CD14-positive monocyte (primary cell): ENCODE measurements at regions not wholly inside any gene's neighbourhood (a gene's known extent, or its start where the extent isn't known, plus 50 kb on each side); places are given as distances from the start of the nearest gene placed in this dataset.
A peak's percentile ranks its signal among the peaks of the same experiment; 100 is the strongest.

ENCODE experiments used
- DNase-seq, 3 donors: peaks; one replicate each; pipeline ENCODE4 v3.0.0-alpha.2; 2011 to 2022
- H2AFZ ChIP-seq: 2 replicates; pipeline ENCODE4 v1.6.0; 2012; ENCODE audit warnings: mild to moderate bottlenecking, low read depth, low read length, inconsistent platforms; ENCODE audit not compliant: insufficient read depth, poor library complexity, severe bottlenecking
- H3K27ac ChIP-seq, 2 donors: 1 replicate in 1 of 2; 2 replicates in 1 of 2; pipeline ENCODE4 v1.5.1; 2012 to 2013; ENCODE audit warnings: low read length in 2 of 2, control low read depth in 1 of 2, inconsistent platforms in 1 of 2, low read depth in 1 of 2, mild to moderate bottlenecking in 1 of 2
- H3K27me3 ChIP-seq, 2 donors: one replicate each; pipeline versions ENCODE4 v1.6.0 to v1.6.1; 2011 to 2013; ENCODE audit warnings: low read length in 2 of 2; ENCODE audit not compliant: control insufficient read depth in 2 of 2, insufficient read depth in 2 of 2
- H3K36me3 ChIP-seq, 2 donors: replicated peaks in 1 of 2; 1 replicate in 1 of 2; 2 replicates in 1 of 2; pipeline versions ENCODE4 v1.5.1 to v1.6.1; 2012 to 2013; ENCODE audit warnings: low read length in 2 of 2, control low read depth in 1 of 2, inconsistent platforms in 1 of 2, mild to moderate bottlenecking in 1 of 2; ENCODE audit not compliant: insufficient read depth in 2 of 2, control insufficient read depth in 1 of 2
- H3K4me1 ChIP-seq, 2 donors: 1 replicate in 1 of 2; 2 replicates in 1 of 2; pipeline versions ENCODE4 v1.5.1 to v1.6.1; 2012 to 2013; ENCODE audit warnings: low read length in 2 of 2, control low read depth in 1 of 2, inconsistent platforms in 1 of 2, mild to moderate bottlenecking in 1 of 2, moderate library complexity in 1 of 2; ENCODE audit not compliant: insufficient read depth in 2 of 2, control insufficient read depth in 1 of 2
- H3K4me2 ChIP-seq: replicated peaks from 2 replicates; pipeline ENCODE3; 2012; ENCODE audit warnings: low read length, moderate library complexity, mild to moderate bottlenecking; ENCODE audit not compliant: poor library complexity, severe bottlenecking; ENCODE audit errors: extremely low read depth
- H3K4me3 ChIP-seq, 3 experiments: fragments of 200-600 bp in 1 of 3; sonication (generic) in 1 of 3; replicated peaks in 1 of 3; 1 replicate in 2 of 3; 2 replicates in 1 of 3; pipeline ENCODE4 v1.5.1; 2011 to 2013; ENCODE audit warnings: low read length in 3 of 3, mild to moderate bottlenecking in 3 of 3, control low read depth in 2 of 3, low read depth in 2 of 3, inconsistent platforms in 1 of 3, moderate library complexity in 1 of 3
- H3K79me2 ChIP-seq: 2 replicates; pipeline ENCODE4 v1.6.0; 2012; ENCODE audit warnings: mild to moderate bottlenecking, control low read depth, inconsistent platforms, low read length, moderate library complexity; ENCODE audit not compliant: insufficient read depth
- H3K9ac ChIP-seq: 2 replicates; pipeline ENCODE4 v1.6.0; 2017; ENCODE audit warnings: low read length, mild to moderate bottlenecking; ENCODE audit not compliant: insufficient read depth, poor library complexity, severe bottlenecking
- H3K9me3 ChIP-seq, 2 donors: replicated peaks in 1 of 2; 1 replicate in 1 of 2; 2 replicates in 1 of 2; pipeline versions ENCODE4 v1.5.1 to v1.6.1; 2012 to 2013; ENCODE audit warnings: low read length in 2 of 2, control low read depth in 1 of 2; ENCODE audit not compliant: control insufficient read depth in 1 of 2, insufficient read depth in 1 of 2
- H4K20me1 ChIP-seq: 2 replicates; pipeline ENCODE4 v1.6.0; 2012; ENCODE audit warnings: mild to moderate bottlenecking, low read length, control low read depth, moderate library complexity; ENCODE audit not compliant: insufficient read depth
- H3K27ac Mint-ChIP-seq, 7 donors: one replicate each; pipeline ENCODE4 v1.8.0; 2020; ENCODE audit warnings: mild to moderate bottlenecking in 7 of 7, mixed read lengths in 7 of 7, moderate library complexity in 6 of 7, inconsistent platforms in 2 of 7
- H3K27me3 Mint-ChIP-seq, 3 donors: one replicate each; pipeline ENCODE4 v1.8.0; 2021 to 2022; ENCODE audit warnings: low read depth in 3 of 3, mild to moderate bottlenecking in 3 of 3, mixed read lengths in 3 of 3, moderate library complexity in 3 of 3, inconsistent platforms in 1 of 3
- H3K36me3 Mint-ChIP-seq, 2 donors: one replicate each; pipeline ENCODE4 v1.8.0; 2020; ENCODE audit warnings: mixed read lengths in 2 of 2, inconsistent platforms in 1 of 2, mild to moderate bottlenecking in 1 of 2
- H3K4me1 Mint-ChIP-seq: one replicate; pipeline ENCODE4 v1.8.0; 2020; ENCODE audit warnings: mild to moderate bottlenecking, mixed read lengths
- H3K4me3 Mint-ChIP-seq, 2 donors: one replicate each; pipeline ENCODE4 v1.8.0; 2020; ENCODE audit warnings: mild to moderate bottlenecking in 2 of 2, mixed read lengths in 2 of 2, moderate library complexity in 1 of 2
- H3K9me3 Mint-ChIP-seq, 7 donors: one replicate each; pipeline ENCODE4 v1.8.0; 2020 to 2022; ENCODE audit warnings: mixed read lengths in 7 of 7, mild to moderate bottlenecking in 6 of 7, moderate library complexity in 6 of 7, inconsistent platforms in 2 of 7
- CTCF ChIP-seq: fragments of 200-600 bp; IDR thresholded peaks from one replicate; pipeline ENCODE4 v1.8.0; 2022; ENCODE audit warnings: antibody characterized with exemption, mild to moderate bottlenecking
- WGBS: methylation state at CpG from one replicate; pipeline ENCODE4 v1.1.5; 2013; ENCODE audit warnings: missing lambda C conversion rate; ENCODE audit not compliant: insufficient coverage; 5-methylcytosine and 5-hydroxymethylcytosine counted together
- intact Hi-C, 2 donors: fragments of 100-400 bp; cut with micrococcal nuclease; formaldehyde crosslinking; loops; one replicate each; pipeline versions ENCODE4 v1.15.0 to v1.15.1; 2023

- TF ChIP-seq CTCF, result no peak
- Mint-ChIP-seq H3K9me3 (peaks cover 0 to 7% (median 4%) of the 10 kb centered on the region in 7 donors), H3K4me1 (no peaks in the 10 kb centered on the region), H3K36me3 (no peaks in the 10 kb centered on the region), H3K27ac (no peak overlapping the region), H3K4me3 (no peak overlapping the region), H3K27me3 (peaks cover 0 to 2% (median 0%) of the 10 kb centered on the region in 3 donors)
- Histone ChIP-seq H3K79me2 (no peaks in the 10 kb centered on the region), H3K4me2 (no peak overlapping the region), H3K36me3 (no peaks in the 10 kb centered on the region), H3K27ac (no peak overlapping the region), H3K4me1 (no peaks in the 10 kb centered on the region), H3K27me3 (no peaks in the 10 kb centered on the region), H3K9ac (no peak overlapping the region), H3K9me3 (peaks cover 0 to 3% of the 10 kb centered on the region in 2 donors), H2AFZ (no peak overlapping the region), H4K20me1 (no peaks in the 10 kb centered on the region), H3K4me3 (no peak overlapping the region)
- intact Hi-C loops, result no loop called here
- DNase-seq, result no peak
- WGBS, result no CpG with 5 or more reads among the region's 2 CpGs
Observed at GRCh38 chr4:119695216-119695615, 66.6 kb upstream of the PDE5A start.

- no peak overlapping the region for H3K27ac ChIP-seq
- no peaks in the 10 kb centered on the region for H3K4me1 Mint-ChIP-seq
- no peak overlapping the region for H3K4me3 ChIP-seq
- H3K79me2 ChIP-seq, result no peaks in the 10 kb centered on the region
- DNase-seq, result no peak
- H3K9me3 ChIP-seq, result peaks cover 0 to 3% of the 10 kb centered on the region in 2 donors
- no peak for TF ChIP-seq CTCF
- intact Hi-C loops, result no loop called here
- H3K9ac ChIP-seq, result no peak overlapping the region
- no peak overlapping the region for H2AFZ ChIP-seq
- H3K9me3 Mint-ChIP-seq, result peaks cover 0 to 7% (median 2%) of the 10 kb centered on the region in 7 donors
- no peak overlapping the region for H3K27ac Mint-ChIP-seq
- H3K36me3 ChIP-seq, result no peaks in the 10 kb centered on the region
- H4K20me1 ChIP-seq, result no peaks in the 10 kb centered on the region
- H3K4me1 ChIP-seq, result no peaks in the 10 kb centered on the region
- peaks cover 0 to 2% (median 0%) of the 10 kb centered on the region in 3 donors for H3K27me3 Mint-ChIP-seq
- no peak overlapping the region for H3K4me2 ChIP-seq
- H3K4me3 Mint-ChIP-seq, result peak overlapping the region in 1 of 2 donors; percentile 28
- no peaks in the 10 kb centered on the region for H3K27me3 ChIP-seq
- H3K36me3 Mint-ChIP-seq, result no peaks in the 10 kb centered on the region
Observed at GRCh38 chr4:119693126-119693525, 64.5 kb upstream of the PDE5A start.
